PC-3 (cell line): ENCODE measurements at regions not wholly inside any gene's neighbourhood (a gene's known extent, or its start where the extent isn't known, plus 50 kb on each side); places are given as distances from the start of the nearest gene placed in this dataset.

Experiments used
- EZH2 ChIP-seq: fragments of 300-600 bp; sonication (generic); IDR thresholded peaks from one replicate; pipeline ENCODE4 v1.6.1; 2017; ENCODE audit warnings: antibody characterized with exemption, mild to moderate bottlenecking, low read length; ENCODE audit not compliant: unreplicated experiment
- EZH2phosphoT487 ChIP-seq: fragments of 300-600 bp; sonication (generic); IDR thresholded peaks from 2 replicates; pipeline ENCODE4 v1.6.1; 2018; ENCODE audit warnings: mild to moderate bottlenecking, antibody characterized with exemption, low read length, borderline replicate concordance
- TF ChIP-seq, protein P1 (sequence below): fragments of 300-600 bp; sonication (generic); conservative IDR thresholded peaks from 2 replicates; pipeline ENCODE4 v1.5.1; 2017; ENCODE audit warnings: antibody characterized with exemption, low read depth, mild to moderate bottlenecking, low read length

DNA sequence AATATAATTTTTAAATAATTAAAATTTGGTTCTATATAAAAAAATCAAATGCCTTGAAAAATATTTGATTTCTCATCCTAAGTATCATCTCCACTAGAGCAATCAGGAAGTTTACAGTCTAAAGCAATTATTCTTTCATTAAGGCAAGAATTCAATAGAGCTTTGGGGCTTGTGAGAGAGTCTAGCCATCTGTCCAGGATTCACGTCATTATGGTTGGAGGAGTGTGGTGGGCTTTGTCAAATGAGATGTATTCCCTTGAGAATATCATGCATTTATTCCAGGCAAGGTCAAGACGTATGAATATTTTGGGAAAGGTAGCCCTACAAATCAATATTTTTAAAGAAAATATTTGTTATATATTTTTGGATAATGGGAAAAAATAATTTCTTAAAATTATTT, 132.4 kb downstream of the ELOVL4 start:
- TF ChIP-seq, protein P1, sequence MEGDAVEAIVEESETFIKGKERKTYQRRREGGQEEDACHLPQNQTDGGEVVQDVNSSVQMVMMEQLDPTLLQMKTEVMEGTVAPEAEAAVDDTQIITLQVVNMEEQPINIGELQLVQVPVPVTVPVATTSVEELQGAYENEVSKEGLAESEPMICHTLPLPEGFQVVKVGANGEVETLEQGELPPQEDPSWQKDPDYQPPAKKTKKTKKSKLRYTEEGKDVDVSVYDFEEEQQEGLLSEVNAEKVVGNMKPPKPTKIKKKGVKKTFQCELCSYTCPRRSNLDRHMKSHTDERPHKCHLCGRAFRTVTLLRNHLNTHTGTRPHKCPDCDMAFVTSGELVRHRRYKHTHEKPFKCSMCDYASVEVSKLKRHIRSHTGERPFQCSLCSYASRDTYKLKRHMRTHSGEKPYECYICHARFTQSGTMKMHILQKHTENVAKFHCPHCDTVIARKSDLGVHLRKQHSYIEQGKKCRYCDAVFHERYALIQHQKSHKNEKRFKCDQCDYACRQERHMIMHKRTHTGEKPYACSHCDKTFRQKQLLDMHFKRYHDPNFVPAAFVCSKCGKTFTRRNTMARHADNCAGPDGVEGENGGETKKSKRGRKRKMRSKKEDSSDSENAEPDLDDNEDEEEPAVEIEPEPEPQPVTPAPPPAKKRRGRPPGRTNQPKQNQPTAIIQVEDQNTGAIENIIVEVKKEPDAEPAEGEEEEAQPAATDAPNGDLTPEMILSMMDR = no peak
- TF ChIP-seq EZH2 (no peak), EZH2phosphoT487 (no peak)
